ENCODE measurements at regions not wholly inside any gene's neighbourhood (a gene's known extent, or its start where the extent isn't known, plus 50 kb on each side); places are given as distances from the start of the nearest gene placed in this dataset.

DNA sequence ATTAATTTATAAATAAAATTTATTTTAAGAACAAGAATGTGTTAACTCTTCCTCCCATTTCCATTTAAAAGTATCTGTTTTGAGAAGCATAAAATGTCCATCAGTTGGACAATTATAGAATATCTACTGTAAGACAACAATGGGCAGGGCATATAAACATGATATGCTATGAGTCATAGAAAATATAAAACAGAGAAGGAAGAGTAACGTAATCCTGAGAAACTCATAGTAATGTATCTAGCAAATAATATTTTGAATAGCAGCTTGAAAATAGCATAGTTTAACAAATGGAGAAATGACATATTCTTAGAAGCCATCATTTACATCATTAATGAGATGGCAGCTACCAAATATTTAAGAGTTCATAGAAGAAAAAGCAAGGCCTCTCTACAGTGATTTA is 820.3 kb upstream of the PCDH10 start:
- TF ChIP-seq, protein P1, sequence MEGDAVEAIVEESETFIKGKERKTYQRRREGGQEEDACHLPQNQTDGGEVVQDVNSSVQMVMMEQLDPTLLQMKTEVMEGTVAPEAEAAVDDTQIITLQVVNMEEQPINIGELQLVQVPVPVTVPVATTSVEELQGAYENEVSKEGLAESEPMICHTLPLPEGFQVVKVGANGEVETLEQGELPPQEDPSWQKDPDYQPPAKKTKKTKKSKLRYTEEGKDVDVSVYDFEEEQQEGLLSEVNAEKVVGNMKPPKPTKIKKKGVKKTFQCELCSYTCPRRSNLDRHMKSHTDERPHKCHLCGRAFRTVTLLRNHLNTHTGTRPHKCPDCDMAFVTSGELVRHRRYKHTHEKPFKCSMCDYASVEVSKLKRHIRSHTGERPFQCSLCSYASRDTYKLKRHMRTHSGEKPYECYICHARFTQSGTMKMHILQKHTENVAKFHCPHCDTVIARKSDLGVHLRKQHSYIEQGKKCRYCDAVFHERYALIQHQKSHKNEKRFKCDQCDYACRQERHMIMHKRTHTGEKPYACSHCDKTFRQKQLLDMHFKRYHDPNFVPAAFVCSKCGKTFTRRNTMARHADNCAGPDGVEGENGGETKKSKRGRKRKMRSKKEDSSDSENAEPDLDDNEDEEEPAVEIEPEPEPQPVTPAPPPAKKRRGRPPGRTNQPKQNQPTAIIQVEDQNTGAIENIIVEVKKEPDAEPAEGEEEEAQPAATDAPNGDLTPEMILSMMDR (IDR thresholded peaks at IDR 0.05), result no peak
- no peak for TF ChIP-seq POLR2A (IDR thresholded peaks at IDR 0.05)

Measured in right lobe of liver (tissue), 4 donors.